MM.1S (cell line): ENCODE measurements at regions not wholly inside any gene's neighbourhood (a gene's known extent, or its start where the extent isn't known, plus 50 kb on each side); places are given as distances from the start of the nearest gene placed in this dataset.
"Not testable (repeated sequence)": the region's sequence is repeated elsewhere in the genome, so short reads cannot be mapped to it uniquely, and the experiment has no call there.

Experiments
- DNase-seq: peaks from one replicate; pipeline ENCODE4 v3.0.0-alpha.2; 2015
- H2AFZ ChIP-seq: fragments of 300-600 bp; sonication (generic); 2 replicates; pipeline ENCODE4 v1.6.0; 2016; ENCODE audit warnings: antibody characterized with exemption, low read length
- H3F3A ChIP-seq: fragments of 300-600 bp; sonication (generic); 2 replicates; pipeline ENCODE4 v1.6.1; 2016; ENCODE audit warnings: mild to moderate bottlenecking, antibody characterized with exemption, low read length, moderate library complexity, mixed read lengths; ENCODE audit not compliant: insufficient read depth
- H3K27ac ChIP-seq: fragments of 300-600 bp; sonication (generic); 2 replicates; pipeline ENCODE4 v1.5.1; 2016; ENCODE audit warnings: mild to moderate bottlenecking, low read length
- H3K27me3 ChIP-seq: fragments of 300-600 bp; sonication (generic); replicated peaks from 2 replicates; pipeline ENCODE4 v1.6.0; 2016; ENCODE audit warnings: low read length; ENCODE audit not compliant: insufficient read depth
- H3K36me3 ChIP-seq: fragments of 300-600 bp; sonication (generic); replicated peaks from 2 replicates; pipeline ENCODE4 v1.6.1; 2016; ENCODE audit warnings: mild to moderate bottlenecking, low read length, mixed read lengths; ENCODE audit not compliant: insufficient read depth
- H3K4me1 ChIP-seq: fragments of 300-600 bp; sonication (generic); 2 replicates; pipeline ENCODE4 v1.6.1; 2016; ENCODE audit warnings: low read length, mixed read lengths
- H3K4me2 ChIP-seq: fragments of 300-600 bp; sonication (generic); 2 replicates; pipeline ENCODE4 v1.6.0; 2016; ENCODE audit warnings: low read depth, low read length
- H3K4me3 ChIP-seq: fragments of 300-600 bp; sonication (generic); 2 replicates; pipeline ENCODE4 v1.5.1; 2016; ENCODE audit warnings: low read length, mixed read lengths
- H3K79me2 ChIP-seq: fragments of 300-600 bp; sonication (generic); 2 replicates; pipeline ENCODE4 v1.6.1; 2016; ENCODE audit warnings: mixed run types, low read length, mixed read lengths
- H3K9ac ChIP-seq: fragments of 300-600 bp; sonication (generic); 2 replicates; pipeline ENCODE4 v1.6.1; 2016; ENCODE audit warnings: low read length, mixed read lengths
- H3K9me2 ChIP-seq: fragments of 300-600 bp; sonication (generic); replicated peaks from 2 replicates; pipeline ENCODE4 v1.6.1; 2016; ENCODE audit warnings: mild to moderate bottlenecking, low read length, mixed read lengths; ENCODE audit not compliant: insufficient read depth
- H3K9me3 ChIP-seq: fragments of 300-600 bp; sonication (generic); replicated peaks from 2 replicates; pipeline ENCODE4 v1.6.1; 2016; ENCODE audit warnings: mild to moderate bottlenecking, low read length, mixed read lengths; ENCODE audit not compliant: insufficient read depth
- H4K20me1 ChIP-seq: fragments of 300-600 bp; sonication (generic); 2 replicates; pipeline ENCODE4 v1.6.1; 2016; ENCODE audit warnings: mild to moderate bottlenecking, low read length, moderate library complexity, mixed read lengths; ENCODE audit not compliant: insufficient read depth
- CTCF ChIP-seq: fragments of 300-600 bp; sonication (generic); IDR thresholded peaks from 2 replicates; pipeline ENCODE4 v1.5.1; 2016; ENCODE audit warnings: antibody characterized with exemption, low read length, mixed read lengths
- EZH2 ChIP-seq: fragments of 300-600 bp; sonication (generic); optimal IDR thresholded peaks from 2 replicates; pipeline ENCODE3; 2017; ENCODE audit warnings: low read depth, mild to moderate bottlenecking, antibody characterized with exemption, low read length, mixed read lengths
- EZH2phosphoT487 ChIP-seq: fragments of 300-600 bp; sonication (generic); IDR thresholded peaks from 2 replicates; pipeline ENCODE4 v1.6.1; 2018; ENCODE audit warnings: antibody characterized with exemption, low read length

- H3K4me1 ChIP-seq, result peaks cover 25% of the 10 kb centered on the region
- H2AFZ ChIP-seq, result no peak overlapping the region
- no peak overlapping the region for H3K27ac ChIP-seq
- H3K9me2 ChIP-seq, result no peaks in the 10 kb centered on the region
- peaks cover 13% of the 10 kb centered on the region for H3F3A ChIP-seq
- no peaks in the 10 kb centered on the region for H3K27me3 ChIP-seq
- H3K9me3 ChIP-seq, result no peaks in the 10 kb centered on the region
- no peaks in the 10 kb centered on the region for H3K36me3 ChIP-seq
- DNase-seq, result no peak
- H3K4me3 ChIP-seq, result no peak overlapping the region
- no peaks in the 10 kb centered on the region for H3K79me2 ChIP-seq
- no peak overlapping the region for H3K4me2 ChIP-seq
- H3K9ac ChIP-seq, result no peak overlapping the region
- H4K20me1 ChIP-seq, result no peaks in the 10 kb centered on the region
- TF ChIP-seq EZH2phosphoT487, result no peak
- TF ChIP-seq EZH2, result no peak
- TF ChIP-seq CTCF, result no peak
These were observed 246.6 kb upstream of the B3GAT1 start for GRCh38 chr11:134658481-134659225.

- Histone ChIP-seq H3K9me2 (no peaks in the 10 kb centered on the region), H3K27ac (no peak overlapping the region), H3F3A (peaks cover 12% of the 10 kb centered on the region), H3K9me3 (no peaks in the 10 kb centered on the region), H3K9ac (no peak overlapping the region), H3K27me3 (no peaks in the 10 kb centered on the region), H3K4me1 (peaks cover 14% of the 10 kb centered on the region), H3K4me2 (no peak overlapping the region), H2AFZ (no peak overlapping the region), H3K4me3 (no peak overlapping the region), H3K36me3 (no peaks in the 10 kb centered on the region), H4K20me1 (no peaks in the 10 kb centered on the region), H3K79me2 (no peaks in the 10 kb centered on the region)
- TF ChIP-seq EZH2phosphoT487, result no peak
- TF ChIP-seq EZH2, result no peak
- no peak for TF ChIP-seq CTCF
- no peak for DNase-seq
These were observed 245.6 kb upstream of the B3GAT1 start for GRCh38 chr11:134657631-134658030.

GRCh38 chr11:134656861-134657540, 245.0 kb upstream of the B3GAT1 start:
- no peak overlapping the region for H3K4me3 ChIP-seq
- H3K9ac ChIP-seq, result no peak overlapping the region
- no peak overlapping the region for H2AFZ ChIP-seq
- H3K36me3 ChIP-seq, result no peaks in the 10 kb centered on the region
- H3K79me2 ChIP-seq, result no peaks in the 10 kb centered on the region
- no peak for DNase-seq
- H3K27me3 ChIP-seq, result no peaks in the 10 kb centered on the region
- H3F3A ChIP-seq, result peaks cover 6% of the 10 kb centered on the region
- H3K9me2 ChIP-seq, result no peaks in the 10 kb centered on the region
- H4K20me1 ChIP-seq, result no peaks in the 10 kb centered on the region
- no peak for TF ChIP-seq CTCF
- TF ChIP-seq EZH2phosphoT487, result no peak
- TF ChIP-seq EZH2, result no peak
- no peaks in the 10 kb centered on the region for H3K9me3 ChIP-seq
- peaks cover 13% of the 10 kb centered on the region for H3K4me1 ChIP-seq
- H3K27ac ChIP-seq, result no peak overlapping the region
- H3K4me2 ChIP-seq, result no peak overlapping the region

- not testable (repeated sequence) for H3K4me1 ChIP-seq, H3K9me3 ChIP-seq, H3K4me3 ChIP-seq, H3K4me2 ChIP-seq, H2AFZ ChIP-seq, H3K36me3 ChIP-seq, H3K27me3 ChIP-seq, DNase-seq, H3K79me2 ChIP-seq, H3K9me2 ChIP-seq, H3K9ac ChIP-seq, H3K27ac ChIP-seq, H3F3A ChIP-seq, H4K20me1 ChIP-seq
These were observed 244.2 kb upstream of the B3GAT1 start for GRCh38 chr11:134656086-134656840.
